DMS53 treated with DMSO at 0.1 percent for 48 hours (cell line): ENCODE measurements at regions not wholly inside any gene's neighbourhood (a gene's known extent, or its start where the extent isn't known, plus 50 kb on each side); places are given as distances from the start of the nearest gene placed in this dataset.
"Not testable (repeated sequence)": the region's sequence is repeated elsewhere in the genome, so short reads cannot be mapped to it uniquely, and the experiment has no call there.

Experiments used
- DNase-seq: peaks from one replicate; lab custom pipeline; 2025; ENCODE audit not compliant: unreplicated experiment; lab: John Stamatoyannopoulos, UW

DNA sequence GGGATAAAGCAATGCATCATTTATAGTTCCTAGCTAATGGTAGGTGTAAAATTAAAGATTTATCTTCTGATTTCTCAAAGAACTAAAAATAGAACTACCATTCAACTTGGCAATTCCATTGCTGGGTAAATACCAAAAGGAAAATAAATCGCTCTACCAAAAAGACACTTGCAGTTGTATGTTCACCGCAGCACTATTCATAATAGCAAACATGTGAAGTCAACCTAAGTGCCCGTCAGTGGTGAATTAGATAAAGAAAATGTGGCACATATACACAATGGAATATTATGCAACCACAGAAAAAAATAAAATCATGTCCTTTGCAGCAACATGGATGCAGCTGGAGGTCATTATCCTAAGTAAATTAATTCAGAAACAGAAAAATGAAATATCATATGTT lies 192.8 kb upstream of the ADRA1D start:
- no peak for DNase-seq

DNA sequence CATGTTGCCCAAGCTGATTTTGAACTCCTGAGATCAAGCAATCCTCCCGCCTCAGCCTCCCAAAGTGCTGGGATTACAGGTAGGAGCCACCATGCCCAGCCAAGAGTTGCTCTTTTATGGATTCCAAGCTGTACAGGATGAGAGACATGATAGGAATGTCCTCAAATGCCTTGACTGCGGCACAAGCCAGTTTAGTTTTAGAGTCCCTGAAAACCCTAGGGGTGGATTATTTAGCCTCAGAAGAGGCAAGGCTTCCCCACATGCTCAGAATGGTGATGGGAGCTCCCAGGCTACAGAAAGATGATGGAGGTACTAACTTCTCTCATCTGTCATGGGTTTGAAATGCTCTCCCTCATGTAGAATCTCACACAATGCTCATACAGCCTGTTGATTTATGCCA lies 192.1 kb upstream of the ADRA1D start:
- no peak for DNase-seq

DNA sequence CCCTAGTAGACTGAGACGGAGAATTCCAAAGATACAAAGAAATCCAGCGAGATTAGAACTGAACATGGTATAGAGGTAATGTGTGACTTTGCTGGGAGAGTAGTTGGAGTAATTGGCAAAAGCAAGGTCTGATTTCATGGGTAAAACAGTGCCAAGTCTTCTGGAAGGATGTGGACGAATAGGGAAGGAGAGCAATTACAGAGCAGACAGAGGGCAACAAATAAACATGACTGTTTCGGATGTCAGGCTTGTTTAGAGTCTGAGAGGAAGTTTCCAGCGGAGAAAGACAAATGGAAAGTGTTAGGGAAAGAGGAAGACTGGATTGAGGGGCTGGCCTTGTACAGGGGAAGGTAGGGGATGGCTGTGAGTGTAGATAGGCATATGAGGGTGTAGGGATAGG lies 190.4 kb upstream of the ADRA1D start:
- DNase-seq, result no peak

DNA sequence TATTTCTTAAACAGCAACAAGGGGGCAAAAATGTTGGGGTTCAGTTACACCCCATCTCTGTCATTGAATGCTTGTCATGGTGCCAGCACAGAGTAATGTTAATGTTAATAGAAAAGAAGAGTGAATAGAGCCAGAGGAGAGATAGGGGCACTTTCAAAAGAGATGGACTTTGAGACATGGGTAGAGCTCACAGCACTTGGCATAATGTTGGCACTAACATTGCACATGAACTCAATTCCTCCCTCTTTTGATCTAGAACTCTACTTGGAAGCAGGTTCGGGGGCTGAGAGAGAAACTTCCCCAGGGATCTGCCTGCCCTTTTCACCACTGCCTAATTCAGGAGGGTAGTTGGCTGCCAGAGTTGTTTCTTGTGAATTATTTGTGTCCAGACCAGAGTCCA lies 188.0 kb upstream of the ADRA1D start:
- DNase-seq, result no peak

DNA sequence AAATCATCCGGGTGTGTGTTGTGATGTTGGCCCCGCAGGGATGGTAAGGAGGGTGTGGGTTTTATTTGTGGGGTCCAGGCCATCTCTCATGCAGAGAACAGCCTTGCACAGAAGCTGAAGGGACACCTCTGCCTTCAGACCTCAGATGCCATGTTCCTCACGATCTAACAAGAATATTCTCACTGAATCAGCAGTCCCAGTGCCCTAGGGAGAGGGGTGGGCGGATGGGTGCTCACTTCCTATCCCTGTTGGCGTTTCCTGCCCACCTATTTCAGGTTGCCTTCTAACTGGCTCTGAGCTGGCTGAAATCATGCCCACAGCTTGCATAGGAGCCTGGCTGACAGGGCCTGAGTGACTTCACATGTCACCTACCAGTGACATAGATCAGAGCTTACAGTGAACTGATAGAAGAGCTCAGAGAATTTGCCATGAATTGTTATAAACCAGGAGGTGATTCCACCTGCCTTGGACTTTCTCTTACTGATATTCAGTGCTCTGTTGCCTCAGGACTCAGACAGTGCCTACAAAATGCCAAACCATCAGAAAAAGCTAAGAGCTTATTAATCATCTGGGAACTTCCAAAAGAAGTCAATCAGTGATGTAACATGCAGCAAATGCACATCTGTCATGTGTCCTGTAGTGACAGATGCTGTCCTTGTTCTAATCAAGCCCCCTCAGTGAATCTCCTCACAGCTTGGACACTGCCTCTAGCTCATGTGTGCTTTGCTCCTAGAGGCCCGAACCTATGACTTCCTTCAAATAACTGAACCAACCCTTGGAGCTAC lies 186.8 kb upstream of the ADRA1D start:
- no peak for DNase-seq

DNA sequence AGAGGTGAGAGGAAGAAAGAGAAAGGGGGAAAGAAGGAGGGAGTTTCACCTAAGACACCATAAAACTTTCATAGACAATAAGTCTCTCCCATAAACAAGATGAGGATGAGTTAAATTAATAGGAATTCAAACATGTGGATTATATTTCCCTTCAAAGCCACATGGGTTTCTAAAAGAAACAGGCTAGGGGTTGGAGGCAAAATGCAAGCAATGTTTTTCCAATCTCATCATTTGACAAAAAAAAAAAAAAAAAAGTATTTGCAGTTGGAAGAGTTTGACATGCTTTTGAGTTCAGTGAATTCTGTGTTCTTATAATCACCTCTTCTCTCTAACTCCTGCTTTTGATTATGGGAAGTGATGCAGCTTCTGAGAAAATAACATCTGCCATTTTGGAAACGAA lies 186.1 kb upstream of the ADRA1D start:
- no peak for DNase-seq

DNA sequence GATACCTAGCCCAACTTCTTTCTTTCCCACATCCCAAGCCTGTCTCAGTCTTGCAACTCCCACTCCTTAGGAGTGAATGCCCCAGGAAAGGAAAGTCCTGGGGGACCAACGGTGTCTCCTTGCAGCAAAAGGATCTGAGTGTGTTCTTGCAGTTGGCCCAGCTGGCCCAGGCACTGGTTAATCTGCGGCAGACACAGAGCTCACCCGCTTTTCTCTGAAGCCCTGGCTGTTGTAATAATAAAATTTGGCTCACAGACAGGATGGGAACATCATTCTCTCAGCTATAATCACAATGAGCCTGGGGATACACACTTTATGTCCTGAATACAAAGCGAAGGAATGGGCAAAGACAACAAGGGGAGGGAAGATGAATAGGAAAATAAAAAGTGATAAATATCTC lies 185.6 kb upstream of the ADRA1D start:
- DNase-seq, result no peak

DNA sequence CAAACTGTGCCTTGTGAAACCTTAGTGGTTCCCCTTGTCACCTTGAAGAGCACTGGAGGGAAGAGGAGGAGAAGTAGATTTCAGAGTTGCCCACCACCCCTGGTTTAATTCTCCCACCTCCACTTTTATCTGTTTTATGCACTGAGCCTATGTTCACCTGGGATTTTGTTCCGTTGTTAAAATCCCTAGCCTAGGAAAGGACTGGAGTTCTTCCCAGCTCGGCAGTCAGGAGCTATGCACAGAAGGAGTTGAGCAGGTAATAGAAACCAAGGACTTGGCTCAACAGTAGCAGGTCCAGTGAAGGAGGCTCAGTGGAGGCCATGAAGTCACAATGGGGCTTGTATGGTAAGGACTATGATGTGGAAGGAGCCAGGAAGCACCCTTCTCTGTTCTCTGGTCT lies 182.4 kb upstream of the ADRA1D start:
- DNase-seq, result no peak

DNA sequence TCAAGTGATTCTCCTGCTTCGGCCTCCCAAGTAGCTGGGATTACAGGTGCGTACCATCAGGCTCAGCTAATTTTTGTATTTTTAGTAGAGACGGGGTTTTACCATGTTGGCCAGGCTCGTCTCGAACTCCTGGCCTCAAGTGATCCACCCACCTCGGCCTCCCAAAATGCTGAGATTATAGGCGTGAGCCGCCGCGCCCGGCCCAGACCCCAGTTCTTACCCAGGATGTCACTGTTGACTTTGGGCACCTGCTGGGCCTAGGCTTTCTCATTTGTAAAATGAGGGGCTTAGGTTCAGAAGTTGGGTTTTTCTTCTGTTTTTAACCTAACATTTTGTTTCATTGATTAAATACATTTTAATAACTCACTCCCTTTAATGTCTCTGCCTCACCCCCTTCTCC lies 181.7 kb upstream of the ADRA1D start:
- not testable (repeated sequence) for DNase-seq

DNA sequence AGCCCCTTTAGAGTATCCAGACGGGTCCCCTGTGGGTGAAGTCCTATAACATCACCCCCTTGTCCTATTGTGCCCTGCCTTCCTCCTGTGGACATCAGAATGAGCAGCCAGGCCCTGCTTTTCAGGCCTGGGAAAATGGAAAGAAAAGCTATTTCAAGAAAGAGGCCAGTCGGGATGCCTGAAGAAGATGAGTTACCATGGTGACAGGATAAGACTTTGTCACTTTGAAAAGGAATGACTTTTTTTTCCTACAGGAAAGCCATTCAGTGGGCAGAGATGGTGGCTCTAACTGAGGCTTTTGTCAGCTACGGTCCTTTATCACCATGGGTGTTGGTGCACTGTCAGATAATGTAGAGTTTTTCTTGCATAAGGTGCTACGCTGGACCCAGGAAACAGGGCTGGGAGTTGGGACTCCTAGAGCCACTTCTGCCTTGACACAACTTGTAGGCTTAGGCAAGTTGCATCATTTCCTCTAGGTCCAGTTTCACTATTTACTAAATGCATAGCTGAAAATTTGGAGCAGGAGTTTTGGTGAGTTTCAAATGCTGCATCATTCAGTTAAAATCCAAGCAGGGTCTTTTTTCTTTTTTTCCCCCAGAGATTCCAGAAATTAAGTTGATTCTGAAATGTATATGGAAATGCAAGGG lies 179.0 kb upstream of the ADRA1D start:
- DNase-seq, result no peak

DNA sequence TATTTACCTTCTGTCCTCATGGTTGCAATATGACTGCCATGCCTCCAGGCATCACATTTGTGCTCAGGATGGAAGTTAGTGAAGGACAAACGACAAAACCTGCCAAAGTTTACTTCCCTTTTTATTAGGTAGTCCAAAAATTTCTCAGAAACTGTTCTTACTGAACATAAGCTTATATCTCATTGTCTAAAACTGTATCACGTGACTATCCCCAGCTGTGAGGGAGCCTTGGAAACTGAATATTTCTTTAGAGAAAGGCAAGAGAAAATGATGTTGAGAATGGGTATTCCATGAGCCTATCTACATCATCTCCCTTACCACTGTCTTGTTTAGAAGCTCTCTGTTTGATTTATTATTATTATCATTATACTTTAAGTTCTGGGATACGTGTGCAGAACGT lies 169.1 kb upstream of the ADRA1D start:
- DNase-seq, result no peak

DNA sequence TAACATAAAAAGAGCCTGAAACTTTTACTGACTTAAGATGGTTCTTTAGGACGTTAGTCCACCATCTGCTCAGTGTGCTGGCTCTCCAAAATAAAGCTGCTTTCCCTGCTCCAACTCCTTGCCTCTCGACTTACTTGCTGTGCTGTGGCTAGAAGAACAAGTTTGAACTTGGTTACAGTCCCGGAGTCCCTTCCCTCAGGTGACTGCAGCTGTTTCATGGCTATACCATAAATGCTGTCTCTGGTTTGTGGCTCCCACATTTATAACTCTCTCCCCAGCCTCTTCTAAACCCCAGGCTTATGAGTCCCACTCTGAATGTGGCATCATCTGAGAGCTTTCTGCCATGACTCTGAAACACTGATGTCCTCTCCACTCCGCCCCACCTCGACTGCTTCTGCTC lies 166.2 kb upstream of the ADRA1D start:
- DNase-seq, result no peak

DNA sequence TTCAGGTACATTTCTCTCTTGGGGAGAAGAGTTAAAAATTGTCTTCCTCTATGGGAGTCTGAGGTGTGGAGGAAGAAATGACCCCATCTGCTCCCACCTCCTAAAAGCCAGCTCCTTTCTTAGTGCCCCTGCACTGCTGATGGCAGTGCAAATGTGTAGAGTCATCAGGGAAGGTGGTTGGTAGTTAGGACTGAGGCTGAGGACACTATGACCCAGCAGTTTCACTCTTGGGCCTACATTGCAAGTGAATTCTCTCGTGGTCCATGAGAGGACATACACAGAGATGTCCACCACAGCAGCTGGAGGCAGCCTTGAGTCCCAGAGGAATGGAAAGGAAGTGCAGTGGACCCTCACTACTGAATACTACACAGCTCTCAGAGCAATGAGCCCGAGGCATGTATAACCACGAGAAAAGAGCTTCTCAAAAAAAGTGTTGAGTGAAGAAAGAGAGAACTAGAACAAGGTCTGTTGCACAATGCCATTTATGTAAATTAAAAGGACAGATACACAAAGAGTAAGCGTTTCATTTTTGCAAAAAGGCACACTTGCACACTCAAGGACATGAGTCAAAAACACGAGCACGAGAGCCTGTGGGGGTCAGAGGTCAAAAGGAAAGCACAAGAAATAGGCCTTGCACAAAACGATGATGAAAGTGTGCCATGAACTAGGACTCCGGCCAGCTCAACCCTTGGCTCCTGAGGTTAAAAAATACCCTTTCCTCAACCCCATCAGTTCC lies 164.4 kb upstream of the ADRA1D start:
- DNase-seq, result no peak

DNA sequence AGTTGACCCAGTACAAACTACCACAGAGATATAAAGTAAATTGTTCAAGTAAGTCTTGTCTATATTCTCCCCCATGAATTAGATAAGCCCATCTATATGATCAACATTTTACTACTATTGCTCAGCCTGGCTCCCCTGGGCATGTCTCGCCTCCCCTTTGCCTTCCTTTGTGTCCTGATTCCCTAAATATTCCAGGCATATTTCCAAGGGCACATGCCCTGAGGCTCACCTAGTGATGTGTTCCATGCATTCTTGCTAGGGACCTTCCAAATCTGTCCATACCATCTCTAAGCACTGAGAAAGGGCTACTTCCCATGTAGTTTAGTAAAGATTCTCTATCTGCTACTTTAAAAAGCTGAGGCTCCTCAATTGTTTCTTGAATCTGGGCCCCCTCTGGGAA lies 163.1 kb upstream of the ADRA1D start:
- DNase-seq, result no peak

DNA sequence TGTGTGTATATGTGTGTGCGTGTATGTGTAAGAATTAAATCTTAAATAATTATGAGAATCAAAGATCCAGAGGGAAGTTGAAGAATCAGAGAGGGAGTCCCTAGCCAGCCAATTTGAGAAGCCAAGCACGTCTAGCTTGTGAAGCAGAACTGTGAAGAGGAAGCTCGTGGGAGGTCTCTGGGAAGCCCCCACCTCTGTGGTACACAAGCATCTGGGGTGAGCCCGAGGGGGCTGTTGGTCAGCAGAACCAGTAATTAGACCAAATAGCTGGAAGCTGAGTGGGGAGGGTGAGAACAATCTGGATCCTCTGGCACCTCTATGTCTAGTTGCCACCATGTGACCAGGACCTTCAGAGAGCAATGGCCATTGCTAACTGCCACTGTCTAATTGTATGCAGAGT lies 162.7 kb upstream of the ADRA1D start:
- no peak for DNase-seq

DNA sequence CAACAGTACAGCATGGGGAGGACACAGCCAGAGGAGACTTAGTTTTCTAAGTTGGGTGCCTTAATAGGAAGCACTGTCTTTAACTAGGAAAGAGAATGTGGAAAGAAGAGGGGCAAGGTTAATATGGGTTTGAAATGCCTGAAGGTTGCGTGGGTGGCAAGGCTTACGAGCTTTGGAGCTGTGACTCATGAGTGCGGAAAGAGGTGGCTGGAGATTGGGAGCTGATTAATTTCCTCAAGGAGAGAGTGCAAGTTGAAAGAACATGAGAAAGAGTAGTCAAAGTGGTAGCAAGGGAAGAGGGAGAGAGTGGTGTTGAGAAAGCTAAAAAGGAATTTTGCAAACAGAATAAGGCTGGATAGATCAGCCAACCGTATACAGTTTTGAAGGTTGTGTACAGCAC lies 157.5 kb upstream of the ADRA1D start:
- DNase-seq, result no peak

DNA sequence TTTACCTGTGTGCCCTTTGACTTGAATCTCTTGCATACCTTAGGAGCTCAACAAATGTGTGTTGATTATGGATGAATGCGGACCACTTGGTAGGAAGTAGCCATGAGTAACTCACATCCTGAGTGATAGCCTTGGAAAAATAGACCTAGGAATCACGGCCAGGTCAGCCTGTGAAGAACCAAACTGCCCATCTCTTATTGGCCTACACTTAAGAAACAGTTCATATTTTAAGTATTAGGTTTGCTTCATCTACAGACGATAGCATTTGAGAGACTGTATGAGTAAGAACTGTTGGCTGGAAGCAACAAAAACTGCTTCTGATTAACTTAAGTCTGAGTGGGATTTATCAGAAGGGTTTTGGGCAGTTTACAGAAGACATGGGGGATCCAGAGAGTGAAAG lies 152.5 kb upstream of the ADRA1D start:
- DNase-seq, result no peak

DNA sequence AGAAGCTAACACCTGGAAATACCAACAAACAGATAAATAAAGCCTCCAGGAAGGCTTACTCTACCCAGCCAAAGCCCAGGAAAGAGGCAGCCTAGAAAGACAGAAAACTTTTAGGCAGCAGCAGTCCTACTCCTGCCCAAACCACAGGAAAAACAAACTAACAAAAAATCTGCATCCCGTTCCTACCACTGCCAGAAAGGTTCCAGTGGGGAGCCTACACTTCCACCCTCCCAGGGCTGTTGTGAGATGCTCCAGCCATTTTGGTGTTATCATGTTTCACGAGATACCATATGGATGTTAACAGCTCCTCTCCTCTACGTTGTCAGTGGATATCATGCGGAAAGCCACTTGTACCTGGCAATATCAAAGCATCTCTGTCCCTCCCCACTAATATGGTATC lies 135.9 kb upstream of the ADRA1D start:
- no peak for DNase-seq

DNA sequence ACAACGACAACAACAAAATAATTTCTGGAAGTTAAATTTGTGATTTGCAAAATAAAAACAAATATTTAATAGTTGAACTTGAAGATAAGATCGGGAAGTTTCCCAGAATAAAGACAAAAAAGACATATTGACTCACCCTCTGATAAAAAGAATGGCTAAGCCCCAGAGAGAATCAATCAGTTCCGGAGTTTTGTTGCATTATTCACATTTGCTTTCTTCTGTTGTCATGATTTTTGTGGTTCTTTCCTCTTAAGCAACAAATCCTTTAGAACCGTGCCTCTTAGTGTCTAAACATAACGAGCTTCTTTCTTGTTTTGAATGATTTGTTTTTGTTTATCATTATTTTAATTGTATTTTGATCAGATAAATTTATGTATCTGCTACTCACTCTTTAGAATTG lies 134.9 kb upstream of the ADRA1D start:
- no peak for DNase-seq

DNA sequence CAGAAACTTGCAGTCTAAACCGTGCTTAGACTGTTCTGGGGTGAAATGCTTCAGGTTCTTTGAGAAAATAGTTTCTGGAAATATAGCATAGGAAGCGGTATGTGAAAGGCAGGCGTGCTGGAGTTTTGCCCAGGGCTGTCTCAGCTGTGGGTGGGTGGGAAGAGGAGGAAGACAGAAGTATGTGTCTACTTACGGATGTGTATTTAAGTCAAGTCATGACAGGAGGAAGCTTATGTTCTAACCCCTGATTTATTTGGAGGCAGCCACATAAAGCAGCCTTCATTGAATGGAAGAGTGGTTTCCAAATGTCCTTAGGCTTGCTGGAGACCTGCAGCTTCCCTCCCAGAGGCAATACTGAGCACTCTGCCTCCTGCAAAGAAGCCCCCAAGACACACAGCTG lies 126.8 kb upstream of the ADRA1D start:
- DNase-seq, result no peak

DNA sequence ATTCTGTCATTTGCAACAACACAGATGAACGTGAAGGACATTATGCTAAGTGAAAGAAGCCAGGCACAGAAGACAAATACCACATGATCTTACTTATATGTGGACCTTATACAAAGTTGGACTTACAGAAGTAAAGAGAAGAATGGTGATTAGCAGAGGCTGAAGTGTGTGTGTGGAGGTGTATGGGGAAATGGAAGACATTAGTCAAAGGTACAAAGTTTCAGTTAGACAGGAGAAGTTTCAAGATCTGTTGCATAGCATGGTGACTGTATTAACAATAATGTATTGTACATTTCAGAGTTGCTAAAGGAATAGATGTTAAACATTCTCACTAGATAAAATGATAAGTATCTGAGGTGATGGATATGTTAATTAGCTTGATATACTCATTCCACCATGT lies 124.4 kb upstream of the ADRA1D start:
- DNase-seq, result no peak

DNA sequence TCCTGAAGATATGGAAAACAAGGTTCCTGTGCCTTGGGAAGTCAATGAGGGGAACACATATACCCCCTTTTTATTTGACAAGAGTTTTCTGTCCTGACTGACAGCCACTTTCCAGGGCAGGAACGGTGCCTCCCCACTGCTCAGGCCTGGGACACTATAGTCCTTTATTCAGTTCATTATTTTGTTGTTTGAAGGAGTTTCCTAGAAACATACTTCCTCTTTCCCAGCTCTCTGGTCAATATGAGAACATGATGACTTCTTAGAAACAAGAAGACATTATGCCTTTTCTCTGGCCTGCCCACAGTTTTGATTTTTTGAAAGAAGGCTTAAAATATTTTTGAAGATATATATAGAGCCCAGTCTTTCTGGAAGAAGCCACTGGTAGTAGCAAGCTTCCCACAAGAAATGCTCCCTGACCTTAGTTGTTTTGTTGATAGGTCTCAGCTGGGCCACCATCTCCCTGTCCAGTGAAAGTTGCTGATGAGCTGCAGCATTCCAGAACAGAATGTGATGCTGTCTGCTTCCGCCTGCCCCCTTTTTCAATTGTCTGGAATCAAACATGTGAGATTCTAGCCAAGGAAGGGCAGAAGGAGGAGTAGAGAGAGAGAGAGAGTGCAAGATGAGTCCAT lies 122.7 kb upstream of the ADRA1D start:
- no peak for DNase-seq
